SU-DHL-6 (cell line): ENCODE measurements at regions not wholly inside any gene's neighbourhood (a gene's known extent, or its start where the extent isn't known, plus 50 kb on each side); places are given as distances from the start of the nearest gene placed in this dataset.

Experiments used
- EZH2phosphoT487 ChIP-seq: fragments of 200-600 bp; sonication (generic), shearing (Covaris generic); conservative IDR thresholded peaks from 2 replicates; pipeline ENCODE4 v1.6.1; 2018; ENCODE audit warnings: mild to moderate bottlenecking, antibody characterized with exemption, low read length, moderate library complexity, mixed read lengths
- TF ChIP-seq, protein P1 (sequence below): fragments of 200-600 bp; sonication (generic); IDR thresholded peaks from one replicate; pipeline ENCODE4 v1.5.1; 2017; ENCODE audit warnings: antibody characterized with exemption, mild to moderate bottlenecking, low read length, moderate library complexity; ENCODE audit not compliant: insufficient read depth, poor library complexity, severe bottlenecking

DNA sequence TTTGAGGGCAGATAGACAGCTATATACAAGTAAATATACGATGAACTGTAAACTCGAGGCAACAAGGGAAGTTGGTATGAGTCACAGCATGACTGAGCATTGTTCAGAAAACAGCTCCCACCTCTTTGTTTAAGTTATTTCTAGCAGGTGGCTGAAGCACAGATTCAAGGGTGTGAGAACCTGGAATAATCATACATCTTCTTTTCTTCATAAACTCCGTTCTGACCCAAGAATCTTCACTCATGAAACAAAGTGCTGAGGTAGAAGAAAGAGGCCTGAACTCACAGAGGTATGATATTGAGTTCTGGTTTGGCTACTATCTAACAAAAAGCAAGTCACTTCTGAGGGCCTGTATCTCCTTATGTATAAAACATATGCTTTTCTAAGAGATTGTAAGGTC is 364.1 kb upstream of the KITLG start:
- TF ChIP-seq EZH2phosphoT487: no peak
- TF ChIP-seq, protein P1, sequence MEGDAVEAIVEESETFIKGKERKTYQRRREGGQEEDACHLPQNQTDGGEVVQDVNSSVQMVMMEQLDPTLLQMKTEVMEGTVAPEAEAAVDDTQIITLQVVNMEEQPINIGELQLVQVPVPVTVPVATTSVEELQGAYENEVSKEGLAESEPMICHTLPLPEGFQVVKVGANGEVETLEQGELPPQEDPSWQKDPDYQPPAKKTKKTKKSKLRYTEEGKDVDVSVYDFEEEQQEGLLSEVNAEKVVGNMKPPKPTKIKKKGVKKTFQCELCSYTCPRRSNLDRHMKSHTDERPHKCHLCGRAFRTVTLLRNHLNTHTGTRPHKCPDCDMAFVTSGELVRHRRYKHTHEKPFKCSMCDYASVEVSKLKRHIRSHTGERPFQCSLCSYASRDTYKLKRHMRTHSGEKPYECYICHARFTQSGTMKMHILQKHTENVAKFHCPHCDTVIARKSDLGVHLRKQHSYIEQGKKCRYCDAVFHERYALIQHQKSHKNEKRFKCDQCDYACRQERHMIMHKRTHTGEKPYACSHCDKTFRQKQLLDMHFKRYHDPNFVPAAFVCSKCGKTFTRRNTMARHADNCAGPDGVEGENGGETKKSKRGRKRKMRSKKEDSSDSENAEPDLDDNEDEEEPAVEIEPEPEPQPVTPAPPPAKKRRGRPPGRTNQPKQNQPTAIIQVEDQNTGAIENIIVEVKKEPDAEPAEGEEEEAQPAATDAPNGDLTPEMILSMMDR: no peak
